ENCODE measurements at regions not wholly inside any gene's neighbourhood (a gene's known extent, or its start where the extent isn't known, plus 50 kb on each side); places are given as distances from the start of the nearest gene placed in this dataset.

GRCh38 chr16:66152823-66153393, 213.6 kb upstream of the CDH5 start:
- H3K36me3 ChIP-seq (ENCODE audit: control insufficient read depth, insufficient read depth, low read length), result no peaks in the 10 kb centered on the region
- no peaks in the 10 kb centered on the region for H3K9me3 ChIP-seq (ENCODE audit: control insufficient read depth, insufficient read depth, low read length)
- no peak overlapping the region for H3K9ac ChIP-seq (ENCODE audit: low read depth, low read length)
- peaks cover 9% of the 10 kb centered on the region; the same call in 1 of the 2 replicates for H3K4me1 ChIP-seq (ENCODE audit: control insufficient read depth, insufficient read depth, low read length)
- H3K27ac ChIP-seq (ENCODE audit: low read depth, low read length), result no peak overlapping the region
- no peaks in the 10 kb centered on the region for H3K27me3 ChIP-seq (ENCODE audit: control insufficient read depth, insufficient read depth, low read length)
- no peak overlapping the region for H3K4me3 ChIP-seq (ENCODE audit: low read depth, low read length)

- peaks cover 9% of the 10 kb centered on the region; the same call in 1 of the 2 replicates for H3K4me1 ChIP-seq (ENCODE audit: control insufficient read depth, insufficient read depth, low read length)
- no peak overlapping the region for H3K27ac ChIP-seq (ENCODE audit: low read depth, low read length)
- H3K9ac ChIP-seq (ENCODE audit: low read depth, low read length), result no peak overlapping the region
Measured at GRCh38 chr16:66152181-66152580, 214.3 kb upstream of the CDH5 start.

GRCh38 chr16:66150698-66151482, 215.6 kb upstream of the CDH5 start:
- no peaks in the 10 kb centered on the region for H3K27me3 ChIP-seq (ENCODE audit: control insufficient read depth, insufficient read depth, low read length)
- no peak overlapping the region for H3K4me3 ChIP-seq (ENCODE audit: low read depth, low read length)
- H3K9me3 ChIP-seq (ENCODE audit: control insufficient read depth, insufficient read depth, low read length), result no peaks in the 10 kb centered on the region
- no peak overlapping the region for H3K27ac ChIP-seq (ENCODE audit: low read depth, low read length)
- H3K36me3 ChIP-seq (ENCODE audit: control insufficient read depth, insufficient read depth, low read length), result no peaks in the 10 kb centered on the region
- H3K4me1 ChIP-seq (ENCODE audit: control insufficient read depth, insufficient read depth, low read length), result peaks cover 9% of the 10 kb centered on the region; the same call in 1 of the 2 replicates
- no peak overlapping the region for H3K9ac ChIP-seq (ENCODE audit: low read depth, low read length)

More at GRCh38 chr16:66152181-66152580, 214.3 kb upstream of the CDH5 start:
- Histone ChIP-seq H3K36me3 (ENCODE audit: control insufficient read depth, insufficient read depth, low read length) (no peaks in the 10 kb centered on the region), H3K27me3 (ENCODE audit: control insufficient read depth, insufficient read depth, low read length) (no peaks in the 10 kb centered on the region), H3K9me3 (ENCODE audit: control insufficient read depth, insufficient read depth, low read length) (no peaks in the 10 kb centered on the region), H3K4me3 (ENCODE audit: low read depth, low read length) (no peak overlapping the region)

GRCh38 chr16:66147291-66147690, 219.2 kb upstream of the CDH5 start:
- no peak overlapping the region for H3K9ac ChIP-seq (ENCODE audit: low read depth, low read length)
- H3K27ac ChIP-seq (ENCODE audit: low read depth, low read length), result no peak overlapping the region
- H3K36me3 ChIP-seq (ENCODE audit: control insufficient read depth, insufficient read depth, low read length), result no peaks in the 10 kb centered on the region
- no peak overlapping the region for H3K4me3 ChIP-seq (ENCODE audit: low read depth, low read length)
- H3K4me1 ChIP-seq (ENCODE audit: control insufficient read depth, insufficient read depth, low read length), result peaks cover 9% of the 10 kb centered on the region; the same call in 1 of the 2 replicates
- no peaks in the 10 kb centered on the region for H3K9me3 ChIP-seq (ENCODE audit: control insufficient read depth, insufficient read depth, low read length)
- H3K27me3 ChIP-seq (ENCODE audit: control insufficient read depth, insufficient read depth, low read length), result no peaks in the 10 kb centered on the region

- Histone ChIP-seq H3K9ac (ENCODE audit: low read depth, low read length) (no peak overlapping the region), H3K36me3 (ENCODE audit: control insufficient read depth, insufficient read depth, low read length) (no peaks in the 10 kb centered on the region), H3K9me3 (ENCODE audit: control insufficient read depth, insufficient read depth, low read length) (no peaks in the 10 kb centered on the region), H3K27me3 (ENCODE audit: control insufficient read depth, insufficient read depth, low read length) (no peaks in the 10 kb centered on the region), H3K4me3 (ENCODE audit: low read depth, low read length) (no peak overlapping the region), H3K4me1 (ENCODE audit: control insufficient read depth, insufficient read depth, low read length) (peaks cover 9% of the 10 kb centered on the region; the same call in 1 of the 2 replicates), H3K27ac (ENCODE audit: low read depth, low read length) (no peak overlapping the region)
Measured at GRCh38 chr16:66146798-66147197, 219.7 kb upstream of the CDH5 start.

GRCh38 chr16:66144641-66145040, 221.8 kb upstream of the CDH5 start:
- H3K4me1 ChIP-seq (ENCODE audit: control insufficient read depth, insufficient read depth, low read length), result no peaks in the 10 kb centered on the region
- no peaks in the 10 kb centered on the region for H3K36me3 ChIP-seq (ENCODE audit: control insufficient read depth, insufficient read depth, low read length)
- no peaks in the 10 kb centered on the region for H3K27me3 ChIP-seq (ENCODE audit: control insufficient read depth, insufficient read depth, low read length)
- no peak overlapping the region for H3K4me3 ChIP-seq (ENCODE audit: low read depth, low read length)
- H3K9ac ChIP-seq (ENCODE audit: low read depth, low read length), result no peak overlapping the region
- H3K27ac ChIP-seq (ENCODE audit: low read depth, low read length), result no peak overlapping the region
- no peaks in the 10 kb centered on the region for H3K9me3 ChIP-seq (ENCODE audit: control insufficient read depth, insufficient read depth, low read length)

GRCh38 chr16:66143415-66143814, 223.1 kb upstream of the CDH5 start:
- Histone ChIP-seq H3K4me3 (ENCODE audit: low read depth, low read length) (no peak overlapping the region), H3K36me3 (ENCODE audit: control insufficient read depth, insufficient read depth, low read length) (no peaks in the 10 kb centered on the region), H3K27me3 (ENCODE audit: control insufficient read depth, insufficient read depth, low read length) (no peaks in the 10 kb centered on the region), H3K4me1 (ENCODE audit: control insufficient read depth, insufficient read depth, low read length) (peaks cover 3% of the 10 kb centered on the region), H3K27ac (ENCODE audit: low read depth, low read length) (no peak overlapping the region), H3K9me3 (ENCODE audit: control insufficient read depth, insufficient read depth, low read length) (no peaks in the 10 kb centered on the region), H3K9ac (ENCODE audit: low read depth, low read length) (no peak overlapping the region)

- Histone ChIP-seq H3K36me3 (ENCODE audit: control insufficient read depth, insufficient read depth, low read length) (no peaks in the 10 kb centered on the region), H3K4me1 (ENCODE audit: control insufficient read depth, insufficient read depth, low read length) (peaks cover 6% of the 10 kb centered on the region), H3K27me3 (ENCODE audit: control insufficient read depth, insufficient read depth, low read length) (no peaks in the 10 kb centered on the region)
Measured at GRCh38 chr16:66141885-66142284, 224.6 kb upstream of the CDH5 start.

GRCh38 chr16:66137853-66138252, 228.6 kb upstream of the CDH5 start:
- Histone ChIP-seq H3K4me1 (ENCODE audit: control insufficient read depth, insufficient read depth, low read length) (peaks cover 6% of the 10 kb centered on the region), H3K27me3 (ENCODE audit: control insufficient read depth, insufficient read depth, low read length) (no peaks in the 10 kb centered on the region), H3K36me3 (ENCODE audit: control insufficient read depth, insufficient read depth, low read length) (no peaks in the 10 kb centered on the region), H3K4me3 (ENCODE audit: low read depth, low read length) (no peak overlapping the region), H3K9ac (ENCODE audit: low read depth, low read length) (no peak overlapping the region), H3K9me3 (ENCODE audit: control insufficient read depth, insufficient read depth, low read length) (no peaks in the 10 kb centered on the region), H3K27ac (ENCODE audit: low read depth, low read length) (no peak overlapping the region)

More at GRCh38 chr16:66141885-66142284, 224.6 kb upstream of the CDH5 start:
- no peak overlapping the region for H3K27ac ChIP-seq (ENCODE audit: low read depth, low read length)
- no peak overlapping the region for H3K9ac ChIP-seq (ENCODE audit: low read depth, low read length)
- H3K9me3 ChIP-seq (ENCODE audit: control insufficient read depth, insufficient read depth, low read length), result no peaks in the 10 kb centered on the region
- no peak overlapping the region for H3K4me3 ChIP-seq (ENCODE audit: low read depth, low read length)

GRCh38 chr16:66136841-66137240, 229.7 kb upstream of the CDH5 start:
- no peaks in the 10 kb centered on the region for H3K36me3 ChIP-seq (ENCODE audit: control insufficient read depth, insufficient read depth, low read length)
- no peak overlapping the region for H3K9ac ChIP-seq (ENCODE audit: low read depth, low read length)
- no peaks in the 10 kb centered on the region for H3K27me3 ChIP-seq (ENCODE audit: control insufficient read depth, insufficient read depth, low read length)
- peaks cover 6% of the 10 kb centered on the region for H3K4me1 ChIP-seq (ENCODE audit: control insufficient read depth, insufficient read depth, low read length)
- no peak overlapping the region for H3K4me3 ChIP-seq (ENCODE audit: low read depth, low read length)
- no peak overlapping the region for H3K27ac ChIP-seq (ENCODE audit: low read depth, low read length)
- no peaks in the 10 kb centered on the region for H3K9me3 ChIP-seq (ENCODE audit: control insufficient read depth, insufficient read depth, low read length)

GRCh38 chr16:66135838-66136237, 230.7 kb upstream of the CDH5 start:
- H3K27me3 ChIP-seq (ENCODE audit: control insufficient read depth, insufficient read depth, low read length), result no peaks in the 10 kb centered on the region
- peaks cover 6% of the 10 kb centered on the region for H3K4me1 ChIP-seq (ENCODE audit: control insufficient read depth, insufficient read depth, low read length)
- H3K9me3 ChIP-seq (ENCODE audit: control insufficient read depth, insufficient read depth, low read length), result no peaks in the 10 kb centered on the region
- no peak overlapping the region for H3K9ac ChIP-seq (ENCODE audit: low read depth, low read length)
- no peak overlapping the region for H3K4me3 ChIP-seq (ENCODE audit: low read depth, low read length)
- no peaks in the 10 kb centered on the region for H3K36me3 ChIP-seq (ENCODE audit: control insufficient read depth, insufficient read depth, low read length)
- no peak overlapping the region for H3K27ac ChIP-seq (ENCODE audit: low read depth, low read length)

Data from HUES48 (cell line).